ENCODE measurements at regions not wholly inside any gene's neighbourhood (a gene's known extent, or its start where the extent isn't known, plus 50 kb on each side); places are given as distances from the start of the nearest gene placed in this dataset.

DNA sequence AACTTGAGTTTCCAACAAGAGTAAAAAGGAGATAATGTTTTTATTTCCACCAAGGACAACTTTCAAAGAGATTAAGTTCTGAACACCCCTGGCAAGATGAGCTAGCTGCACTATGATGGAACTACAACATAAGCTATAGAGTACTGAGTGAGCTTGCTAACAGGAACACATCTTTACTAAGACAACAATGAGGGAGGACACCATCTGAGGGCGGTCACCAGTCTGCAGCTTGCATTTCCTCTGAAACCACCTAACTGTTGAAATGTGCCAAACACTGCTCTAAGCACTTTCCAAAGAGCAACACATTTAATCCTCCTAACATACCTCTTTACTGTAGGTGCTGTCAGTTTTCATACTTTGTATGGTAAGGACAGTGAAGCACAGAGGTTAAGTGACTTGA, 68.4 kb downstream of the TCF20 start:
- no peak for TF ChIP-seq POLR2A (IDR thresholded peaks at IDR 0.05)
- TF ChIP-seq, protein P1, sequence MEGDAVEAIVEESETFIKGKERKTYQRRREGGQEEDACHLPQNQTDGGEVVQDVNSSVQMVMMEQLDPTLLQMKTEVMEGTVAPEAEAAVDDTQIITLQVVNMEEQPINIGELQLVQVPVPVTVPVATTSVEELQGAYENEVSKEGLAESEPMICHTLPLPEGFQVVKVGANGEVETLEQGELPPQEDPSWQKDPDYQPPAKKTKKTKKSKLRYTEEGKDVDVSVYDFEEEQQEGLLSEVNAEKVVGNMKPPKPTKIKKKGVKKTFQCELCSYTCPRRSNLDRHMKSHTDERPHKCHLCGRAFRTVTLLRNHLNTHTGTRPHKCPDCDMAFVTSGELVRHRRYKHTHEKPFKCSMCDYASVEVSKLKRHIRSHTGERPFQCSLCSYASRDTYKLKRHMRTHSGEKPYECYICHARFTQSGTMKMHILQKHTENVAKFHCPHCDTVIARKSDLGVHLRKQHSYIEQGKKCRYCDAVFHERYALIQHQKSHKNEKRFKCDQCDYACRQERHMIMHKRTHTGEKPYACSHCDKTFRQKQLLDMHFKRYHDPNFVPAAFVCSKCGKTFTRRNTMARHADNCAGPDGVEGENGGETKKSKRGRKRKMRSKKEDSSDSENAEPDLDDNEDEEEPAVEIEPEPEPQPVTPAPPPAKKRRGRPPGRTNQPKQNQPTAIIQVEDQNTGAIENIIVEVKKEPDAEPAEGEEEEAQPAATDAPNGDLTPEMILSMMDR (IDR thresholded peaks at IDR 0.05): no peak

Data from right lobe of liver (tissue), 4 donors.